WERI-Rb-1 (cell line): ENCODE measurements at regions not wholly inside any gene's neighbourhood (a gene's known extent, or its start where the extent isn't known, plus 50 kb on each side); places are given as distances from the start of the nearest gene placed in this dataset.

Source experiments
- DNase-seq: peaks from one replicate; pipeline ENCODE4 v3.0.0-alpha.2; 2020
- H3K27ac ChIP-seq: fragments of 250-450 bp; sonication (Bioruptor Pico); 2 replicates; pipeline ENCODE4 v1.5.1; 2020; ENCODE audit warnings: mild to moderate bottlenecking, moderate library complexity
- H3K27me3 ChIP-seq: fragments of 250-450 bp; sonication (Bioruptor Pico); 2 replicates; pipeline ENCODE4 v1.5.1; 2021; ENCODE audit warnings: mild to moderate bottlenecking, low read depth, moderate library complexity; ENCODE audit not compliant: insufficient read depth, severe bottlenecking
- H3K36me3 ChIP-seq: fragments of 250-450 bp; sonication (Bioruptor Pico); 2 replicates; pipeline ENCODE4 v1.5.1; 2020; ENCODE audit warnings: mild to moderate bottlenecking, moderate library complexity
- H3K4me3 ChIP-seq: 2 replicates; pipeline ENCODE4 v1.5.1; 2011; ENCODE audit warnings: low read depth, mild to moderate bottlenecking, control low read depth, low read length
- H3K9me3 ChIP-seq: fragments of 250-450 bp; sonication (Bioruptor Pico); 2 replicates; pipeline ENCODE4 v1.5.1; 2021; ENCODE audit warnings: mild to moderate bottlenecking, moderate library complexity; ENCODE audit not compliant: severe bottlenecking
- TF ChIP-seq, protein P1 (sequence below): IDR thresholded peaks from 2 replicates; pipeline ENCODE4 v1.5.1; 2011; ENCODE audit warnings: low read depth, mild to moderate bottlenecking, control low read depth, inconsistent platforms, low read length

DNA sequence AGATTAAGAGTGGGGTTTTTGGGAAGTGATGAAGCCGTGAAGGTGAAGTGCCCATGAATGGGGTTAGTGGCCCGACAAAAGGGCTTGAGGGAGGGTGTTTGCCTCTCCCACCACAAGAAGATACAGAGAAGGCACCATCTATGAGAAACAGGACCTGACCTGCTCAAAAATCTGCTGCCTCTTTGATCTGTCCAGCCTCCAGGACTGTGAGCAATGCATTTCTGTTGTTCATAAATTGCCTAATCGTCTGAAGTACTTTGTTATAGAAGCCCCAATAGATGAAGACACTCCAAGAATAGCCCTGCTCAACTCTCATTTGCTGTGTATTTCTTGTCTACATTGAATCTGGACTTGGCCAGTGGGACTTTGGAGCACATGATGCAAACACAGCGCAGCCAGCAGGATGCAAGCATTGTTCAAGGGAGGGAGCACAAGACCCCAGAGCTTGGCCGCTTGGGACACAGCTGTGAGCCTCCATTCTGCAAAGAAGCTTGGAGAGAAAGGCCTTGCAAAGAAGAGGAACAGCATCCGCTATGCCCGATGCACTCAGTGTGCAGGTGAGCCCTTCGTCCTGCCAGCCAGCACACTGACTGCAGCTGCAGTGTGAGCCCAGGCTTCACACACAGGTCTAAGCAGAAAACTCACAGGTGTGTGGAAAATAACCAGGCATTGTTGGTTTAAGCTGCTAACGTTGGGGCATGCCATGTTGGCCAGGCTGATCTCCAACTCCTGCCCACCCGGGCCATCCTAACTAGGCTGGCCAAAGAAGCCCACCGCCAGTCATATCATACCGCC, 73.2 kb upstream of the KLF6 start:
- Histone ChIP-seq H3K27me3 (no peaks in the 10 kb centered on the region), H3K27ac (no peak overlapping the region), H3K36me3 (no peaks in the 10 kb centered on the region), H3K4me3 (no peak overlapping the region), H3K9me3 (no peaks in the 10 kb centered on the region)
- TF ChIP-seq, protein P1, sequence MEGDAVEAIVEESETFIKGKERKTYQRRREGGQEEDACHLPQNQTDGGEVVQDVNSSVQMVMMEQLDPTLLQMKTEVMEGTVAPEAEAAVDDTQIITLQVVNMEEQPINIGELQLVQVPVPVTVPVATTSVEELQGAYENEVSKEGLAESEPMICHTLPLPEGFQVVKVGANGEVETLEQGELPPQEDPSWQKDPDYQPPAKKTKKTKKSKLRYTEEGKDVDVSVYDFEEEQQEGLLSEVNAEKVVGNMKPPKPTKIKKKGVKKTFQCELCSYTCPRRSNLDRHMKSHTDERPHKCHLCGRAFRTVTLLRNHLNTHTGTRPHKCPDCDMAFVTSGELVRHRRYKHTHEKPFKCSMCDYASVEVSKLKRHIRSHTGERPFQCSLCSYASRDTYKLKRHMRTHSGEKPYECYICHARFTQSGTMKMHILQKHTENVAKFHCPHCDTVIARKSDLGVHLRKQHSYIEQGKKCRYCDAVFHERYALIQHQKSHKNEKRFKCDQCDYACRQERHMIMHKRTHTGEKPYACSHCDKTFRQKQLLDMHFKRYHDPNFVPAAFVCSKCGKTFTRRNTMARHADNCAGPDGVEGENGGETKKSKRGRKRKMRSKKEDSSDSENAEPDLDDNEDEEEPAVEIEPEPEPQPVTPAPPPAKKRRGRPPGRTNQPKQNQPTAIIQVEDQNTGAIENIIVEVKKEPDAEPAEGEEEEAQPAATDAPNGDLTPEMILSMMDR = no peak
- DNase-seq = no peak

- Histone ChIP-seq H3K4me3 (no peak overlapping the region), H3K27me3 (no peaks in the 10 kb centered on the region), H3K36me3 (no peaks in the 10 kb centered on the region), H3K9me3 (no peaks in the 10 kb centered on the region), H3K27ac (no peak overlapping the region)
- no peak for DNase-seq
- TF ChIP-seq, protein P1 = no peak
Observed at GRCh38 chr10:3857318-3857717, 72.3 kb upstream of the KLF6 start.

DNA sequence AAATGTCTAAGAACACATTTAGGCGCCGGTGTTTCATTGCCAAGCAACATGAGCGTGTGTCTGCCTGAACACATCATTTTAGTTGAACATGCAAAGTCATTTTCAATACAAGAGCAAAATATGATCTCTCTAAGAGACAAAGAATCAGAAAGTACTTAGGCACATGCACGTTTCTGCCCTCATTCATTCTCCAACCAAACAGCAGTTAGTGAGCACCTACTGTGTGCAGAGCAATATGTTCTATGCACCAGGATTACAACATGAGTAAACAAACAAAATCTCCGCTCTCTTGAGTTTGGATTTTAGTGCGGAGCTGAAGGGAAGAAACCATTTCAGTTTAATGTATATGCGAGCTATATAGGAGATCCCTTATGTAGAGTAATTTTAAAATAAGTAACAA, 71.6 kb upstream of the KLF6 start:
- Histone ChIP-seq H3K36me3 (no peaks in the 10 kb centered on the region), H3K27ac (no peak overlapping the region), H3K27me3 (no peaks in the 10 kb centered on the region), H3K4me3 (no peak overlapping the region), H3K9me3 (no peaks in the 10 kb centered on the region)
- DNase-seq = no peak
- TF ChIP-seq, protein P1 = no peak

GRCh38 chr10:3853547-3854303, 68.7 kb upstream of the KLF6 start:
- Histone ChIP-seq H3K36me3 (no peaks in the 10 kb centered on the region), H3K27me3 (no peaks in the 10 kb centered on the region), H3K27ac (no peak overlapping the region), H3K4me3 (no peak overlapping the region), H3K9me3 (no peaks in the 10 kb centered on the region)
- TF ChIP-seq, protein P1 = no peak
- no peak for DNase-seq

- Histone ChIP-seq H3K27ac (no peak overlapping the region), H3K27me3 (no peaks in the 10 kb centered on the region)
- TF ChIP-seq, protein P1 = no peak
Observed at GRCh38 chr10:3853016-3853415, 68.0 kb upstream of the KLF6 start.

More at GRCh38 chr10:3853016-3853415, 68.0 kb upstream of the KLF6 start:
- Histone ChIP-seq H3K4me3 (no peak overlapping the region), H3K9me3 (no peaks in the 10 kb centered on the region), H3K36me3 (no peaks in the 10 kb centered on the region)
- DNase-seq = no peak
